IMR-90 (cell line): ENCODE measurements at regions not wholly inside any gene's neighbourhood (a gene's known extent, or its start where the extent isn't known, plus 50 kb on each side); places are given as distances from the start of the nearest gene placed in this dataset.
A peak's percentile ranks its signal among the peaks of the same experiment; 100 is the strongest.

Experiments used
- BHLHE40 ChIP-seq: fragments of 150-350 bp; IDR thresholded peaks from 2 replicates; pipeline ENCODE4 v1.6.1; 2016; ENCODE audit warnings: mild to moderate bottlenecking, low read depth, low read length
- CEBPB ChIP-seq: IDR thresholded peaks from 2 replicates; pipeline ENCODE4 v1.6.1; 2012; ENCODE audit warnings: low read depth, low read length, improper control_type of control experiment
- CHD1 ChIP-seq: IDR thresholded peaks from 2 replicates; pipeline ENCODE4 v1.6.1; 2012; ENCODE audit warnings: low read depth, low read length, improper control_type of control experiment
- CTCF ChIP-seq: conservative IDR thresholded peaks from 2 replicates; pipeline ENCODE4 v1.5.1; 2012; ENCODE audit warnings: mild to moderate bottlenecking, low read depth, low read length, improper control_type of control experiment
- FOS ChIP-seq: fragments of 150-350 bp; IDR thresholded peaks from 2 replicates; pipeline ENCODE4 v1.6.1; 2016; ENCODE audit warnings: low read depth, low read length
- MAFK ChIP-seq: IDR thresholded peaks from 2 replicates; pipeline ENCODE4 v1.6.1; 2012; ENCODE audit warnings: low read depth, low read length, improper control_type of control experiment
- MAZ ChIP-seq: IDR thresholded peaks from 2 replicates; pipeline ENCODE4 v1.6.1; 2012; ENCODE audit warnings: low read depth, mild to moderate bottlenecking, low read length, improper control_type of control experiment, moderate library complexity, borderline replicate concordance
- NFE2L2 ChIP-seq: fragments of 150-350 bp; IDR thresholded peaks from 2 replicates; pipeline ENCODE4 v1.6.1; 2016; ENCODE audit warnings: low read depth, mild to moderate bottlenecking, low read length
- POLR2A ChIP-seq: IDR thresholded peaks from 2 replicates; pipeline ENCODE4 v1.6.1; 2012; ENCODE audit warnings: mild to moderate bottlenecking, low read depth, low read length
- RAD21 ChIP-seq: IDR thresholded peaks from 2 replicates; pipeline ENCODE4 v1.6.1; 2012; ENCODE audit warnings: low read length, improper control_type of control experiment
- RCOR1 ChIP-seq: IDR thresholded peaks from 2 replicates; pipeline ENCODE4 v1.6.1; 2012; ENCODE audit warnings: mild to moderate bottlenecking, low read length, improper control_type of control experiment; ENCODE audit not compliant: insufficient replicate concordance
- RFX5 ChIP-seq: IDR thresholded peaks from 2 replicates; pipeline ENCODE4 v1.8.0; 2012; ENCODE audit warnings: low read depth, mild to moderate bottlenecking, low read length, moderate library complexity
- SMC3 ChIP-seq: fragments of 150-350 bp; IDR thresholded peaks from 2 replicates; pipeline ENCODE4 v1.6.1; 2016; ENCODE audit warnings: low read depth, mild to moderate bottlenecking, antibody characterized with exemption, low read length, moderate library complexity

GRCh38 chr2:12448846-12449505 is 267.8 kb upstream of the TRIB2 start:
- TF ChIP-seq CTCF (no peak), BHLHE40 (no peak), POLR2A (no peak), SMC3 (no peak), CEBPB (no peak), RFX5 (no peak), CHD1 (no peak), RCOR1 (no peak), MAZ (no peak), RAD21 (no peak), FOS (peak; percentile 10; the same call in 1 of the 2 replicates), MAFK (no peak), NFE2L2 (no peak)
